Naive B cell (primary cell): ENCODE measurements at regions not wholly inside any gene's neighbourhood (a gene's known extent, or its start where the extent isn't known, plus 50 kb on each side); places are given as distances from the start of the nearest gene placed in this dataset.
"Not testable (repeated sequence)": the region's sequence is repeated elsewhere in the genome, so short reads cannot be mapped to it uniquely, and the experiment has no call there.

ENCODE experiments used
- ATAC-seq, 2 donors: fragments of 150-1000 bp; cut with Tn5 transposase; 2 replicates each; pipeline ENCODE4 v1.10.0; 2021; ENCODE audit warnings: low read depth in 2 of 2, mild to moderate bottlenecking in 2 of 2, moderate library complexity in 2 of 2
- DNase-seq: peaks from one replicate; pipeline ENCODE4 v3.0.0; 2022
- H3K27ac Mint-ChIP-seq, 6 donors: one replicate each; pipeline ENCODE4 v1.8.0; 2020 to 2022; ENCODE audit warnings: mild to moderate bottlenecking in 6 of 6, mixed read lengths in 6 of 6, moderate library complexity in 5 of 6, inconsistent platforms in 2 of 6
- H3K27me3 Mint-ChIP-seq, 3 donors: one replicate each; pipeline ENCODE4 v1.8.0; 2021 to 2022; ENCODE audit warnings: mixed read lengths in 3 of 3, mild to moderate bottlenecking in 1 of 3
- H3K36me3 Mint-ChIP-seq, 2 donors: one replicate each; pipeline ENCODE4 v1.8.0; 2020 to 2022; ENCODE audit warnings: mixed read lengths in 2 of 2, inconsistent platforms in 1 of 2, mild to moderate bottlenecking in 1 of 2
- H3K4me1 Mint-ChIP-seq, 3 donors: one replicate each; pipeline ENCODE4 v1.8.0; 2020 to 2022; ENCODE audit warnings: mixed read lengths in 3 of 3, inconsistent platforms in 1 of 3, mild to moderate bottlenecking in 1 of 3, moderate library complexity in 1 of 3
- H3K4me3 Mint-ChIP-seq, 8 donors: one replicate each; pipeline ENCODE4 v1.8.0; 2020 to 2022; ENCODE audit warnings: mild to moderate bottlenecking in 8 of 8, mixed read lengths in 8 of 8, moderate library complexity in 8 of 8, inconsistent platforms in 2 of 8
- H3K9me3 Mint-ChIP-seq, 7 donors: one replicate each; pipeline ENCODE4 v1.8.0; 2020 to 2022; ENCODE audit warnings: mixed read lengths in 7 of 7, mild to moderate bottlenecking in 5 of 7, inconsistent platforms in 2 of 7, moderate library complexity in 1 of 7

DNA sequence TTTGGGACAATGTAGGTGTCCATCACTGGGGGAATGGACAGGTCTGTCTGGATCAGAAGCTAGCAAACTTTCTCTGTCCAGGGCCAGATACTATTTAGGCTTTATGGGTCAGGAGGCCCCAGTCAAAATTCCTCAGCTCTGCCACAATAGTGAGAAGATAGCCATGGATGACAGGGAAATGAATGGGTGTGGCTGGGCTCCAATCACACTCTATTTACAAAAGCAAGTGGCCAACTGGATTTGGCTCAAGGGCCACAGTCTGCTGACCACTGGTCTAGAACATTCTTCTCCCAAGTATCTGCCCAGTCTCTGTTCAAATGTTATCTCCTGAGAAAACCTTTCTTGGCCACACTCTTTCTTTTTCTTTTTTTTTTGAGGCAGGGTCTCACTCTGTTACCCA is 339.9 kb downstream of the SOX9 start:
- H3K4me3 Mint-ChIP-seq, result no peak overlapping the region
- DNase-seq, result no peak
- no peaks in the 10 kb centered on the region for H3K4me1 Mint-ChIP-seq
- H3K27me3 Mint-ChIP-seq, result peaks cover 0 to 5% (median 0%) of the 10 kb centered on the region in 3 donors
- no peak for ATAC-seq
- no peak overlapping the region for H3K27ac Mint-ChIP-seq
- no peaks in the 10 kb centered on the region for H3K36me3 Mint-ChIP-seq
- H3K9me3 Mint-ChIP-seq, result peaks cover 0 to 5% (median 0%) of the 10 kb centered on the region in 7 donors

DNA sequence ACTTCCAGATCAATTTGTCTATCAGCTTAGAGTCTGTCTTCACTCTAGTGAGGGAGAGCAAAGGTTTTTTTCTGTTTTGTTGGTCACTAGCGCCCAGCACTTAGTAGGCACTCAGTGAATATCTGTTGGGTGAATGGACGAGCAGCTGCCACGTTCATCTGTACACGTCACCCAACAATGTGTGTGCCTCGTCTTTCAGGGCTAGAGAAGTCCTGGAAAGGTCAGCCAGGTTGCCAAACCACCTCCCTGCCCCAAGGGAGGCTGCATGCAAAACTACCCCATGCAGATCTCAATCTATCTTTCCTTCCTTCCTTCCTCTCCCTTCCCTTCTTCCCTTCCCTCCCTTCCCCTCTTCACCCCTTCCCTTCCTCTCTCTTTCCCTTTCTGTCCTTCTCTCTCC is 340.9 kb downstream of the SOX9 start:
- no peak overlapping the region for H3K4me3 Mint-ChIP-seq
- H3K4me1 Mint-ChIP-seq, result no peaks in the 10 kb centered on the region
- H3K27me3 Mint-ChIP-seq, result peaks cover 0 to 5% (median 0%) of the 10 kb centered on the region in 3 donors
- H3K9me3 Mint-ChIP-seq, result peaks cover 0 to 5% (median 0%) of the 10 kb centered on the region in 7 donors
- ATAC-seq (no peak), DNase-seq (no peak)
- H3K27ac Mint-ChIP-seq, result peak overlapping the region in 1 of 6 donors; percentile 31
- H3K36me3 Mint-ChIP-seq, result no peaks in the 10 kb centered on the region

- Mint-ChIP-seq H3K4me3 (peak overlapping the region in 1 of 8 donors; percentile 42), H3K27me3 (peaks cover 0 to 5% (median 0%) of the 10 kb centered on the region in 3 donors), H3K4me1 (no peaks in the 10 kb centered on the region), H3K27ac (no peak overlapping the region), H3K36me3 (no peaks in the 10 kb centered on the region), H3K9me3 (peaks cover 0 to 5% (median 0%) of the 10 kb centered on the region in 7 donors)
- ATAC-seq (no peak), DNase-seq (no peak)
Observed at GRCh38 chr17:72462407-72462806, 341.6 kb downstream of the SOX9 start.

DNA sequence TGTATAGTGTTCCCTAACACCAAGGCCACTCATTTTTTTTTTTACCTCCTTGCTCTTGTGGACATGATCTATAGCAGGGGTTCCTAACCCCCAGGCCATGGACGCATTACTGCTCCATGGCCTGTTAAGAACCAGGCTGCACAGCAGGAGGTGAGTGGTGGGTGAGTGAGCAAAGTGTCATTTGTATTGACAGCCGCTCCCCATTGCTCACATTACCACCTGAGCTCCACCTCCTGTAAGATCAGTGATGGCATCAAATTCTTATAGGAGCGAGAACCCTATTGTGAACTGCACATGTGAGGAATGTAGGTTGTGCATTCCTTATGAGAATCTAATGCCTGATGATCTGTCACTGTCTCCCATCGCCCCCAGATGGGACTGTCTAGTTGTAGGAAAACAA is 342.0 kb downstream of the SOX9 start:
- Mint-ChIP-seq H3K36me3 (no peaks in the 10 kb centered on the region), H3K4me3 (no peak overlapping the region), H3K4me1 (no peaks in the 10 kb centered on the region), H3K9me3 (peaks cover 0 to 5% (median 0%) of the 10 kb centered on the region in 7 donors), H3K27ac (no peak overlapping the region), H3K27me3 (peaks cover 0 to 5% (median 0%) of the 10 kb centered on the region in 3 donors)
- ATAC-seq (no peak), DNase-seq (no peak)

- Mint-ChIP-seq H3K4me3 (no peak overlapping the region), H3K4me1 (no peaks in the 10 kb centered on the region), H3K27me3 (peaks cover 0 to 5% (median 0%) of the 10 kb centered on the region in 3 donors), H3K9me3 (peaks cover 0 to 5% (median 0%) of the 10 kb centered on the region in 7 donors), H3K36me3 (no peaks in the 10 kb centered on the region), H3K27ac (no peak overlapping the region)
- DNase-seq, result no peak
- no peak for ATAC-seq
Observed at GRCh38 chr17:72463287-72464102, 342.7 kb downstream of the SOX9 start.

DNA sequence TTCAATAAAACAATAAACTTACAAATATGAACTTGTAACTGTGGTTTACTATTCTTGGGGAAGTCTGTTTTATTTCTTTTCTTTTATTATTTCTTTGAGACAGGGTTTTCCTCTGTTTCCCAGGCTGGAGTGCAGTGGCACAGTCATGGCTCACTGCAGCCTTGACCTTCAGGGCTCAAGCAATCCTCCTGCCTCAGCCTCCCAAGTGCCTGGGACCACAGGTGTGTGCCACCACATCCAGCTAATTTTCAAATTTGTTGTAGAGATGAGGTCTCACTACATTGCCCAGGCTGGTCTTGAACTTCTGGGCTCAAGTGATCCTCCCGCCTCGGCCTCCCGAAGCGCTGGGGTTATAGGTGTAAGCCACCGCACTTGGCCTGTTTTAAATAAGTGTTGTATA is 343.4 kb downstream of the SOX9 start:
- ATAC-seq, H3K27me3 Mint-ChIP-seq, H3K36me3 Mint-ChIP-seq, H3K4me3 Mint-ChIP-seq, H3K9me3 Mint-ChIP-seq, H3K27ac Mint-ChIP-seq, DNase-seq, H3K4me1 Mint-ChIP-seq: not testable (repeated sequence)

DNA sequence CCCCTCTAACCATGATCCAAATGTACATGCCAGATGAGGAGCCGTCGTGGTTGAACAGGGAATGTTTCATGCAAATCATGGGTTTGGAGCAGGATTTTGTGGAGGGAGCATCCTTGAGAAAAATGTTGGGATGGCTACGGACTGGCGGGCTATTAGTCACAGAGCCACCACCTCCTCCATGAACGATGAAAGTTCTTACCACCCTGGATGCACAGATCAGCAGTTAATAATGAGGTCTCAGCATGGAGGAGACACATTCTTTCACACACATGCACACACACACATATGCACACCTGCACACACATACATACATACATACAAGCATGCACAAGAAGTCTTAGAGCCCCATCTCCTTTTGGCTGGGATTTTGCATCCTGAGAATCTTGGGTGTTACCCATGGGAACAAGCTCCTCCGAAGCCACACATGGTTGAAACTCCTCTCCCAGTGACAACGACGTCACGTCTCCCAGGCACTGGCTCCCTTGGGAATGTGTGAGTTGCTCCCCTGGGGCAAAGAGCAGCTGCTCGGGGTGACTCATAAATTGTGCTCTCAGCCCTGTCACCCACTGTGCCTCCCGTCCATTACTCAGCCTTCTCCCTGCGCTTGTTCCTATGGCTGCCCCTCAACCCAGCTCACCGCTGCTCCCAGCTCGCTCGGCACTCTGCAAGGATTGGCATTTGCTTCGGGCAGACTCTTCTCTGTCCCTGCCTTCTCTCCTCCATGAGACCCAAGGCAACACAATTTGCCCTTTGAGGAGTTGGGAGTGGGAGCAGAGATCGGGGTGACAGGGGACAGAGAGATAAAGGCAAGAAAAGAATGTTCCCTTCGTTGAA is 344.6 kb downstream of the SOX9 start:
- H3K36me3 Mint-ChIP-seq, result no peaks in the 10 kb centered on the region
- ATAC-seq (no peak), DNase-seq (no peak)
- peaks cover 0 to 5% (median 0%) of the 10 kb centered on the region in 3 donors for H3K27me3 Mint-ChIP-seq
- H3K4me3 Mint-ChIP-seq, result no peak overlapping the region
- H3K4me1 Mint-ChIP-seq, result no peaks in the 10 kb centered on the region
- H3K9me3 Mint-ChIP-seq, result peaks cover 0 to 2% (median 0%) of the 10 kb centered on the region in 7 donors
- H3K27ac Mint-ChIP-seq, result peak overlapping the region in 1 of 6 donors; percentile 77

DNA sequence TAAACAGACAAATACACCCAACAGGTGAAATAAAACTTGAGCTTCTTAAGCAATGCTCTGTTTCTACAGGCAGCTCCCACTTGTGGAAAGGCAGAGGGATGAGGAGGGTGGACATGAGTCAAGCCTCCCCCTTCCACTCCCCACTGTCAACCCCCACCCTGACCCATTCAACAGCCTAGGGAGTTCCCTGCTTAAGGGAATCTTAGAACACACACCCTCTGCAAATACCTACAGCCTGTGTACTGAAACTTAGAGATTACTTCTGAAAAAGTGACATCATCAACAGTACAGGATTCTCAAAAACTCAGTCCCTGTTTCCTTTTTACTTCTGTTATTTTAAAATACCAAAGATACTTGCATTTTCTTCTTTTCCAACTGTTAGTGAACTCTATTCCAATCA is 345.4 kb downstream of the SOX9 start:
- Mint-ChIP-seq H3K4me1 (no peaks in the 10 kb centered on the region), H3K9me3 (peaks cover 0 to 2% (median 0%) of the 10 kb centered on the region in 7 donors), H3K27me3 (peaks cover 0 to 5% (median 0%) of the 10 kb centered on the region in 3 donors), H3K27ac (no peak overlapping the region), H3K4me3 (no peak overlapping the region), H3K36me3 (no peaks in the 10 kb centered on the region)
- no peak for DNase-seq
- no peak for ATAC-seq

GRCh38 chr17:72466606-72467005 is 345.8 kb downstream of the SOX9 start:
- DNase-seq (no peak), ATAC-seq (no peak)
- H3K27ac Mint-ChIP-seq, result no peak overlapping the region
- peaks cover 0 to 5% (median 0%) of the 10 kb centered on the region in 3 donors for H3K27me3 Mint-ChIP-seq
- no peaks in the 10 kb centered on the region for H3K4me1 Mint-ChIP-seq
- H3K4me3 Mint-ChIP-seq, result no peak overlapping the region
- H3K9me3 Mint-ChIP-seq, result peaks cover 0 to 2% (median 0%) of the 10 kb centered on the region in 7 donors
- H3K36me3 Mint-ChIP-seq, result no peaks in the 10 kb centered on the region

GRCh38 chr17:72467841-72468653 is 347.2 kb downstream of the SOX9 start:
- no peak for DNase-seq
- no peaks in the 10 kb centered on the region for H3K4me1 Mint-ChIP-seq
- peaks cover 0 to 5% (median 2%) of the 10 kb centered on the region in 7 donors for H3K9me3 Mint-ChIP-seq
- no peak overlapping the region for H3K4me3 Mint-ChIP-seq
- ATAC-seq, result no peak
- H3K27ac Mint-ChIP-seq, result no peak overlapping the region
- H3K36me3 Mint-ChIP-seq, result no peaks in the 10 kb centered on the region
- H3K27me3 Mint-ChIP-seq, result peaks cover 0 to 6% (median 5%) of the 10 kb centered on the region in 3 donors

DNA sequence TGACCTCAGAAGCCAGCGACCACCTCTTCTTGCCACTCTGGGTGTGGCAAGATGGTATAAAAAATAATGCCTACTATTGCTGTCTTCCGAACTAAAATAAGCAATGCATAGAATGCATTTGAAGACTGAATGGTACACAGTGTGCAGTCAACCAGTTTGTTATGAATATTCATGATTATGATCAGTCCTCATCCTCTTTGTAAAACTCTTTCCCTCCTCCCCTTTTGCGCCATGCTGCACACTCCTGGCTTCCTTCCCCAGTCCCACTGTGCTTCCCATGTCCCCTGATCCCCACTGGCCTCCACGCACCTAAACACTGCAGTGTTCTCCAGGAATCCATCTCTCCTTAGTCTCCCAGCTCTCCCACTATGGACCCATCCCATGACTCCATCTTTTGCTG is 348.0 kb downstream of the SOX9 start:
- H3K9me3 Mint-ChIP-seq, result peaks cover 0 to 6% (median 2%) of the 10 kb centered on the region in 7 donors

DNA sequence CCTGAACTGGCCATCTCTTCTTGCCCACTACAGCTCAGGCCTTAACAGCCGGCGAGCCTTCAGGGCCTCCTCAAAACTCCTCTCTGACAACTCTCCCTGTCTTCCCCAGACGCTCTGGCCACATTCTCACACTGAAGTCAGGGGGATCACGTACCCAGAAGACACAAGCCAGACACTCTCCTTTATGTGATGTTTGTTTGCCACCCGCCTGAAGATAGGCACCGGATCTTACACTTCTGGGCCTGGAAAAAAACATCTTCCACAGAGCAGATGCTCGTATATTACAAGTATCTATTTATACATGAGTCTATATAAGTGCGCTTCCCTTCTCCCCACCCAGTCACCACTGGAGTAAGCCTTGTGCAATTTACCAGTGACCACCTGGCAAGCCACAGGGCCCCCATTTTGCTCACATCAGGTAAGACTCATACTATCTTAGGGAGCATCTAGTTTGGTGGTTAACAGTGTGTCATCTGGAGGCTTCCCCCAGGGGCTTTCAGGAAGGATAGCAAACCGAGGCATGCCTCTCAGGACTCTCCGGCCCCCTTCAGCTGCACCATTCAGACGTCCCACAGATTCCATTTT is 349.4 kb downstream of the SOX9 start:
- Mint-ChIP-seq H3K27me3 (peaks cover 0 to 11% (median 2%) of the 10 kb centered on the region in 3 donors), H3K4me1 (no peaks in the 10 kb centered on the region), H3K27ac (no peak overlapping the region), H3K4me3 (no peak overlapping the region), H3K9me3 (peaks cover 0 to 17% (median 6%) of the 10 kb centered on the region in 7 donors), H3K36me3 (peaks cover 0 to 4% of the 10 kb centered on the region in 2 donors)
- DNase-seq (no peak), ATAC-seq (no peak)

More for the DNA sequence above, 348.0 kb downstream of the SOX9 start:
- Mint-ChIP-seq H3K27ac (no peak overlapping the region), H3K36me3 (no peaks in the 10 kb centered on the region), H3K4me3 (no peak overlapping the region), H3K27me3 (peaks cover 0 to 6% (median 5%) of the 10 kb centered on the region in 3 donors), H3K4me1 (no peaks in the 10 kb centered on the region)
- ATAC-seq (no peak), DNase-seq (no peak)

GRCh38 chr17:72470734-72471133 is 349.9 kb downstream of the SOX9 start:
- ATAC-seq, result no peak

More at GRCh38 chr17:72470734-72471133, 349.9 kb downstream of the SOX9 start:
- H3K9me3 Mint-ChIP-seq, result peaks cover 0 to 22% (median 8%) of the 10 kb centered on the region in 7 donors
- no peak overlapping the region for H3K4me3 Mint-ChIP-seq
- no peak for DNase-seq
- H3K27ac Mint-ChIP-seq, result no peak overlapping the region
- peaks cover 0 to 8% of the 10 kb centered on the region in 2 donors for H3K36me3 Mint-ChIP-seq
- H3K4me1 Mint-ChIP-seq, result no peaks in the 10 kb centered on the region
- peaks cover 0 to 11% (median 4%) of the 10 kb centered on the region in 3 donors for H3K27me3 Mint-ChIP-seq
